GM13976 (cell line): ENCODE measurements at regions not wholly inside any gene's neighbourhood (a gene's known extent, or its start where the extent isn't known, plus 50 kb on each side); places are given as distances from the start of the nearest gene placed in this dataset.

Source experiments
- DNase-seq: peaks from one replicate; pipeline ENCODE4 v3.0.0; 2012; ENCODE audit warnings: low spot score
- CTCF ChIP-seq: IDR thresholded peaks from 2 replicates; pipeline ENCODE4 v1.5.1; 2012; ENCODE audit warnings: borderline replicate concordance, mild to moderate bottlenecking; ENCODE audit not compliant: insufficient read depth; ENCODE audit errors: extremely low read depth, missing control alignments, control extremely low read depth
- in situ Hi-C: fragments of 300-500 bp; cut with MboI; formaldehyde crosslinking; loops from one replicate; pipeline ENCODE4 v1.12.0; 2022; ENCODE audit warnings: low sequenced_read_pairs, mixed read lengths, inconsistent platforms; ENCODE audit not compliant: unreplicated experiment

GRCh38 chr18:77666613-77667012 lies 417.0 kb downstream of the GALR1 start:
- no peak for TF ChIP-seq CTCF
- in situ Hi-C loops, result loop anchor here (25.0 kb wide), 1 partner anchor 679 kb away; no protein-coding TSS in a partner anchor

DNA sequence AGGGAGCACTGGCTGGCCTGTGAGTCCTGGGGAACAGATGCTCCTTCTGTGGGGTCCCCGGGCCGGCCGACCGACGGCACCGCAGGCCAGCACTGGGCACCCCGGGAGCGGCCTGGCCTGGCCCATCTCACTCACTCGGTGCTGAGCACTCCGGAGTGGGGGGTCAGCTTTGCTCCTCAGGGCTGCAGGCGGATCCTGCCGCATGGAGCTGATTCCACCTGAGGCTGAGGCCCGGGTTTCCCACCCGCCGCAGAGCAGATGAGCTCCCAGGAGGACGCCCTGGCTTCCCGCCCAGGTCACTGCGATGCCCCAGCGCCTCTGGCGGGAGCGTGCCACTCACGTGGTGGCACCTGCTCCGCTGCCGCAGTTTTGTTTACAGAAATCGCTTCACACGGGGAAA lies 418.6 kb downstream of the GALR1 start:
- in situ Hi-C loops, result loop anchor here (25.0 kb wide), 1 partner anchor 681 kb away; no protein-coding TSS in a partner anchor
- TF ChIP-seq CTCF, result no peak
- no peak for DNase-seq

More at GRCh38 chr18:77666613-77667012, 417.0 kb downstream of the GALR1 start:
- DNase-seq, result no peak

GRCh38 chr18:77669331-77669730 lies 419.7 kb downstream of the GALR1 start:
- in situ Hi-C loops, result loop anchor here (25.0 kb wide), 1 partner anchor 682 kb away; no protein-coding TSS in a partner anchor
- no peak for TF ChIP-seq CTCF
- DNase-seq, result no peak

DNA sequence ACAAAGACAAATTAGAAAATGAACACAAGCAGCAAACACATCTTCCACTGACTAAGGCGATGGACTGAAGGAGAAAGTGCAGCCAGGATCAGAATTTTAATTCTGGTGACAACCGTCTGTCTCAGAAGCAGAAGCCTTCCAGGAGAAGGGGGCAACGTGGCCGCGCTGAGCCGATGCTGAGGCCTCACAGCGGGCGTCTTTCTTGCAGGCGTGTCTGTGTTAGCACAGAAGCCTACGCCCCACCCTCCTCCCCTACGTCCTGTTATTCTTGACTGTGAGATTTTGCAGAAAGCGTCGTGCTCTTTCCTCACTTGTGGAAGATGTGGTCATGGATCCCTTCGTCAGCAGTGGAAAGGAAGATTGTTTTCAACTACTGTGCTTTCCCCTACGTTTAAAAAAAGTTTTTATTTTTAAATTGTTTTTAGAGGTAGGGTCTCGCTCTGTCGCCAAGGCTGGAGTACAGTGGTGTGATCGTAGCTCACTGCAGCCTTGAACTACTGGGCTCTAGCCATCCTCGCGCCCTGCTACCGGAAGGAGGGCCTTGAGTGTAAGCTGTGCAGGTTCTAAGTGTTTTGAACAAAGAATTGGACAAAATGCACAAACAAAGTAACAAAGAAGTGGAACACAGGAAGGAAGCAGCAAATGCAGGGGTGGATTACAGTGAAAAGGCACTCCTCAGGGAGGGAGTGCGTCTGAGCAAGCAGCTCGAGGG lies 422.0 kb downstream of the GALR1 start:
- in situ Hi-C loops, result loop anchor here (25.0 kb wide), 1 partner anchor 684 kb away; no protein-coding TSS in a partner anchor
- TF ChIP-seq CTCF, result no peak
- DNase-seq, result no peak

DNA sequence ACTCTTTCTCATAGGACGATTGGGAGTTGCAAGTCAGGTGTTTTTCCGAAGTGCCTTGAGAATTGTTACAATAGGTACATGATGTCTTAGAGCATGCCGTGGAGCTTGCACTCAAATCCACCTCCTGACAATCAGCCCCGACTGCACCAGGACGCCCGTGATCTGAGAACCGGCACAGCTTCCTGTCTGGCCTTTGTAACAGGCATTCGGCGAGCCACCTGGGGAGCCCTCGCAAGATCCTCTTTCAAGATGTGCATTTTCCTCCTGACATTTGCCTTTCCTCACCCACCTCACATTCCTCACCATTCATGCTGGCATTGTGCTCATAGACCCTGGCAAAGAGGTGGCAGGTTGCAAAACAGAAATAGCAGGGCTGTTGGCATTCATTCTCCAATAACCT lies 427.3 kb downstream of the GALR1 start:
- in situ Hi-C loops, result no loop called here

DNA sequence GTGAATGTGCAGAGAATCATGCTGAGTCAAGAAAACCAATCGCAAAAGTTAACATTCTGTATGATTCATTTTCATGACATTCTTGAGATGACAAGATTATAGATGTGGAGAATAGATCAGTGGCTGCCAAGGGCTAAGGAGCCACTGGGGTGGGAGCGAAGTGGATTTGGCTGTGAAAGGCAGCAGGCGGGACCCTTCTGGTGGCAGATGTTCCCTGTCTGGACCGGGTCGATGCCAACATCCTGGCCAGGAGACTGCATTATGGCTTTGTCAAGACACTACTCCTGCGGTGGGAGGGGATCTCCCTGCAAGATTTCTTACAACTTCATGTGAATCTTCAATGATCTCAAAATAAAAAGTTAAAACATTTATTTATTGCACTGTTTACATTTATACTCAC lies 427.9 kb downstream of the GALR1 start:
- no peak for DNase-seq
- in situ Hi-C loops, result no loop called here
- TF ChIP-seq CTCF, result no peak

More for the DNA sequence above, 427.3 kb downstream of the GALR1 start:
- no peak for DNase-seq
- TF ChIP-seq CTCF, result no peak
